ENCODE measurements at regions not wholly inside any gene's neighbourhood (a gene's known extent, or its start where the extent isn't known, plus 50 kb on each side); places are given as distances from the start of the nearest gene placed in this dataset.

DNA sequence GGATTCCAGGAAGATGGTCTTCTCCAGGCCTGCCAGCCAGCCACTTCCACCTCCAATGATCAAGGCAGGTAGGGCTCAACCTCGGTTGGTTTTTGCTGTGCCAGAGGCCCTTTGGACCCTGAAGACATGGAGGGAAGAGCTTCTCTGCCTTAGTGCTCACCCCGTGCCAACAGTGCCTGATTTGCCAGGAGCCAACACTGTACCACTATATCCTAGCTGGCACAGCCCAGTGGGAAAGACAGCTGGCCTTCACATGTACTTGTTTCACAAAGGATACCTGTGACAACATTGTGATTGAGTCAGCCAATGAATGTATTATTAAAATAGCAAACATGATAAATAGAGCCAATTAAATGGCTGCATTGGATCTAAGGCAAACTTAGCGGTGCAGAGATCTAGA lies 51.9 kb upstream of the PRPS1 start:
- H3K4me3 Mint-ChIP-seq: no peak overlapping the region
- ChIA-PET CTCF (no interaction called here), POLR2A (no interaction called here)
- no peaks in the 10 kb centered on the region for H3K4me1 Mint-ChIP-seq
- DNase-seq (no peak), ATAC-seq (no peak)
- no peaks in the 10 kb centered on the region for H3K27me3 Mint-ChIP-seq
- no peak overlapping the region for H3K27ac Mint-ChIP-seq
- intact Hi-C loops (cut with DNase I, micrococcal nuclease): no loop called here
- H3K36me3 Mint-ChIP-seq (ENCODE audit: low read depth): no peaks in the 10 kb centered on the region
- H3K9me3 Mint-ChIP-seq (ENCODE audit: low read depth): no peaks in the 10 kb centered on the region

DNA sequence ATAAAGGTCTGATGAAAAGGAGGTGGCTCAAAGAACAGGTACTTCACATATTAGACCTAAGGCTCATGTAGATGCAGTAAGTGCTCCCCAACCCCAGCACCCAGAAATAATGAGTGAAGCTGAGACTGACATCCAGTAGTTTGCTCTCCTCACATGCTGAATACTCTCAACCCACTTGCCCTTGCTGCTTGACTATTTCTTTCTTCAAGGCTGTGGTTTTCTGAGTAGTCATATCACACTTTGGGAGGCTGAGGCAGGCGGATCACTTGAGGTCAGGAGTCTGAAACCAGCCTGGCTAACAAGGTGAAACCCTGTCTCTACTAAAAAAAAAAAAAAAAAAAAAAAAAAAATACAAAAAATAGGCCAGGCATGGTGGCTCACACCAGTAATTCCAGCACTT lies 51.5 kb upstream of the PRPS1 start:
- Mint-ChIP-seq H3K9me3 (ENCODE audit: low read depth) (no peaks in the 10 kb centered on the region), H3K36me3 (ENCODE audit: low read depth) (no peaks in the 10 kb centered on the region), H3K4me1 (no peaks in the 10 kb centered on the region), H3K27me3 (no peaks in the 10 kb centered on the region), H3K4me3 (no peak overlapping the region), H3K27ac (no peak overlapping the region)
- ChIA-PET POLR2A (no interaction called here), CTCF (no interaction called here)
- intact Hi-C loops (cut with DNase I, micrococcal nuclease): no loop called here
- peak; percentile 51 for ATAC-seq
- peak; percentile 13 for DNase-seq

DNA sequence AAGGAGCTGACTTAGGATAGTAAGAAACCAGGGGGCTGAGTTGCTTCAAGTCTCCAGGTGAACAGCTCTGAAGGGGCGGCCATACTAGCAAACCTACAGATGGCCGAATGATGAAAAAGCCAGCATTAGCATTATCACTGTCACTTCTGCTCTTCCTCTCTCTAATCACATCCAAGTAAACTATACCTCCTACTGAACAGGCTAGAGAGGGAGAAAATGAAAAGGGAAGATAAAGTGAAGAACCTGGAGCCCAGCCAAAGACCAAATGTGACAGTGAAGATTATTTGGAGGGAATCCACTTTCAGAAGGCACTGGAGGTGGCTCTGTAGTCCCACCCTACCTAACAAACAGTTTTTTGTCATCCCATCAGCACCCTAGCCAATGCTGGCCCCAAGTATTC lies 50.4 kb upstream of the PRPS1 start:
- no peaks in the 10 kb centered on the region for H3K27me3 Mint-ChIP-seq
- POLR2A ChIA-PET: no interaction called here
- no peaks in the 10 kb centered on the region for H3K9me3 Mint-ChIP-seq (ENCODE audit: low read depth)

More for the DNA sequence above, 50.4 kb upstream of the PRPS1 start:
- DNase-seq (no peak), ATAC-seq (no peak)
- CTCF ChIA-PET: no interaction called here
- intact Hi-C loops (cut with DNase I, micrococcal nuclease): no loop called here
- Mint-ChIP-seq H3K4me1 (no peaks in the 10 kb centered on the region), H3K36me3 (ENCODE audit: low read depth) (no peaks in the 10 kb centered on the region), H3K27ac (no peak overlapping the region), H3K4me3 (no peak overlapping the region)
